GM23338 (cell line): ENCODE measurements at regions not wholly inside any gene's neighbourhood (a gene's known extent, or its start where the extent isn't known, plus 50 kb on each side); places are given as distances from the start of the nearest gene placed in this dataset.

ENCODE experiments used
- ATAC-seq: fragments of 200-7000 bp; cut with Tn5 transposase; 3 replicates; pipeline ENCODE4 v1.9.1; 2020
- DNase-seq: peaks from one replicate; pipeline ENCODE4 v3.0.0-alpha.2; 2015; ENCODE audit warnings: low spot score
- H2AFZ ChIP-seq: fragments of 200-600 bp; sonication (generic); 2 replicates; pipeline ENCODE4 v1.8.0; 2016; ENCODE audit warnings: antibody characterized with exemption, mild to moderate bottlenecking, moderate library complexity
- H3F3A ChIP-seq: fragments of 200-600 bp; sonication (generic); replicated peaks from 2 replicates; pipeline ENCODE4 v1.8.0; 2017; ENCODE audit warnings: antibody characterized with exemption, mixed run types, low read depth
- H3K27ac ChIP-seq: fragments of 200-600 bp; sonication (generic); 2 replicates; pipeline ENCODE4 v1.6.1; 2016; ENCODE audit warnings: low read depth
- H3K27me3 ChIP-seq: fragments of 200-600 bp; sonication (generic); 2 replicates; pipeline ENCODE4 v1.8.0; 2016; ENCODE audit warnings: mild to moderate bottlenecking, mixed run types, moderate library complexity; ENCODE audit not compliant: insufficient read depth
- H3K36me3 ChIP-seq: fragments of 200-600 bp; sonication (generic); 2 replicates; pipeline ENCODE4 v1.8.0; 2016; ENCODE audit warnings: mild to moderate bottlenecking; ENCODE audit not compliant: insufficient read depth
- H3K4me1 ChIP-seq: fragments of 200-600 bp; sonication (generic); 2 replicates; pipeline ENCODE4 v1.8.0; 2016; ENCODE audit warnings: mild to moderate bottlenecking, moderate library complexity; ENCODE audit not compliant: insufficient read depth
- H3K4me2 ChIP-seq: fragments of 200-600 bp; sonication (generic); 2 replicates; pipeline ENCODE4 v1.7.1; 2017; ENCODE audit warnings: mixed run types
- H3K4me3 ChIP-seq: fragments of 200-600 bp; sonication (generic); 2 replicates; pipeline ENCODE4 v1.6.1; 2016; ENCODE audit warnings: mixed run types
- H3K79me2 ChIP-seq: fragments of 200-600 bp; sonication (generic); replicated peaks from 2 replicates; pipeline ENCODE4 v1.8.0; 2017; ENCODE audit warnings: mild to moderate bottlenecking; ENCODE audit not compliant: insufficient read depth
- H3K9me2 ChIP-seq: fragments of 200-600 bp; sonication (generic); 2 replicates; pipeline ENCODE4 v1.8.0; 2017; ENCODE audit not compliant: insufficient read depth
- H4K20me1 ChIP-seq: fragments of 200-600 bp; sonication (generic); replicated peaks from 2 replicates; pipeline ENCODE4 v1.8.0; 2017; ENCODE audit warnings: mild to moderate bottlenecking; ENCODE audit not compliant: insufficient read depth
- H3K27ac Mint-ChIP-seq: 2 replicates; pipeline ENCODE4 v1.8.0; 2020; ENCODE audit warnings: inconsistent platforms, mild to moderate bottlenecking, moderate library complexity, mixed read lengths
- H3K27me3 Mint-ChIP-seq: 3 replicates; pipeline ENCODE4 v1.8.0; 2022; ENCODE audit warnings: low read depth, mild to moderate bottlenecking, moderate library complexity, mixed read lengths, inconsistent platforms; ENCODE audit not compliant: insufficient read depth, poor library complexity
- H3K36me3 Mint-ChIP-seq: 3 replicates; pipeline ENCODE4 v1.8.0; 2021; ENCODE audit warnings: low read depth, mild to moderate bottlenecking, inconsistent platforms, moderate library complexity, mixed read lengths
- H3K4me1 Mint-ChIP-seq: 3 replicates; pipeline ENCODE4 v1.8.0; 2020; ENCODE audit warnings: mild to moderate bottlenecking, inconsistent platforms, mixed read lengths
- H3K4me3 Mint-ChIP-seq: 3 replicates; pipeline ENCODE4 v1.8.0; 2021; ENCODE audit warnings: moderate library complexity, mild to moderate bottlenecking, inconsistent platforms, mixed read lengths
- H3K9me3 Mint-ChIP-seq: 3 replicates; pipeline ENCODE4 v1.8.0; 2020; ENCODE audit warnings: moderate library complexity, mild to moderate bottlenecking, inconsistent platforms, mixed read lengths
- EZH2phosphoT487 ChIP-seq: fragments of 200-600 bp; sonication (generic); IDR thresholded peaks from one replicate; pipeline ENCODE4 v1.8.1; 2018; ENCODE audit warnings: antibody characterized with exemption; ENCODE audit not compliant: unreplicated experiment
- JUNB ChIP-seq: IDR thresholded peaks from one replicate; pipeline ENCODE4 v1.6.1; 2016; ENCODE audit warnings: antibody characterized with exemption; ENCODE audit not compliant: unreplicated experiment
- ZNF114 ChIP-seq: fragments of 250-450 bp; sonication (Bioruptor Pico); IDR thresholded peaks from 2 replicates; pipeline ENCODE4 v1.5.0; 2020; ENCODE audit warnings: mild to moderate bottlenecking, moderate library complexity
- ZNF331 ChIP-seq: fragments of 250-450 bp; sonication (Bioruptor Pico); IDR thresholded peaks from 2 replicates; pipeline ENCODE4 v1.5.0; 2020; ENCODE audit warnings: low read depth, mild to moderate bottlenecking, moderate library complexity
- TF ChIP-seq, protein P1 (sequence below): fragments of 250-450 bp; sonication (Bioruptor Pico); IDR thresholded peaks from 2 replicates; pipeline ENCODE4 v1.5.0; 2020; ENCODE audit warnings: mild to moderate bottlenecking, moderate library complexity
- TF ChIP-seq, protein P2 (sequence below): IDR thresholded peaks from one replicate; pipeline ENCODE4 v1.6.1; 2018; ENCODE audit warnings: antibody characterized with exemption; ENCODE audit not compliant: unreplicated experiment
- TF ChIP-seq, protein P3 (sequence below), 2 experiments: fragments of 200-600 bp in 1 of 2; sonication (generic) in 1 of 2; conservative IDR thresholded peaks; 2 replicates each; pipeline versions ENCODE4 v1.5.1 to v1.6.1; 2016 to 2017; ENCODE audit warnings: antibody characterized with exemption in 2 of 2, low read depth in 2 of 2, mild to moderate bottlenecking in 2 of 2, moderate library complexity in 1 of 2

DNA sequence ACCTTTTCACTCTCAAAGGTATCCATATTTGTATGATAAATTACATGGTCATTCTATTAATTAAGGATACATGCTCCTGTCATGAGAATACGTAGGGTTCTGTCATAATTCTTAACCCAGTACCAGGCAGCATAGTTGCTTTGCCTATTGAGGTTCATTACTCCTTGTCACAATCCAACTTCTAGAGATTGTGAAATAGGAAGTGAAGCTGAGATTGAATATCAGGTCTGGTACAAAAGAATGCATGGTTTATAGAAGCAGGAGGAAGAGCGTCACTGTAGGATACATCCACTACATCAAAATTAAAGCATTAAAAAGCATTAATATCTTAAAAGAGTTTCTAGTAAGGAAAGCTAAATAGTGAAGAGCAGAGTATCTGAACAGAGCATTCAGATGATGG lies 647.0 kb downstream of the IQCM start (continued):
- TF ChIP-seq, protein P1, sequence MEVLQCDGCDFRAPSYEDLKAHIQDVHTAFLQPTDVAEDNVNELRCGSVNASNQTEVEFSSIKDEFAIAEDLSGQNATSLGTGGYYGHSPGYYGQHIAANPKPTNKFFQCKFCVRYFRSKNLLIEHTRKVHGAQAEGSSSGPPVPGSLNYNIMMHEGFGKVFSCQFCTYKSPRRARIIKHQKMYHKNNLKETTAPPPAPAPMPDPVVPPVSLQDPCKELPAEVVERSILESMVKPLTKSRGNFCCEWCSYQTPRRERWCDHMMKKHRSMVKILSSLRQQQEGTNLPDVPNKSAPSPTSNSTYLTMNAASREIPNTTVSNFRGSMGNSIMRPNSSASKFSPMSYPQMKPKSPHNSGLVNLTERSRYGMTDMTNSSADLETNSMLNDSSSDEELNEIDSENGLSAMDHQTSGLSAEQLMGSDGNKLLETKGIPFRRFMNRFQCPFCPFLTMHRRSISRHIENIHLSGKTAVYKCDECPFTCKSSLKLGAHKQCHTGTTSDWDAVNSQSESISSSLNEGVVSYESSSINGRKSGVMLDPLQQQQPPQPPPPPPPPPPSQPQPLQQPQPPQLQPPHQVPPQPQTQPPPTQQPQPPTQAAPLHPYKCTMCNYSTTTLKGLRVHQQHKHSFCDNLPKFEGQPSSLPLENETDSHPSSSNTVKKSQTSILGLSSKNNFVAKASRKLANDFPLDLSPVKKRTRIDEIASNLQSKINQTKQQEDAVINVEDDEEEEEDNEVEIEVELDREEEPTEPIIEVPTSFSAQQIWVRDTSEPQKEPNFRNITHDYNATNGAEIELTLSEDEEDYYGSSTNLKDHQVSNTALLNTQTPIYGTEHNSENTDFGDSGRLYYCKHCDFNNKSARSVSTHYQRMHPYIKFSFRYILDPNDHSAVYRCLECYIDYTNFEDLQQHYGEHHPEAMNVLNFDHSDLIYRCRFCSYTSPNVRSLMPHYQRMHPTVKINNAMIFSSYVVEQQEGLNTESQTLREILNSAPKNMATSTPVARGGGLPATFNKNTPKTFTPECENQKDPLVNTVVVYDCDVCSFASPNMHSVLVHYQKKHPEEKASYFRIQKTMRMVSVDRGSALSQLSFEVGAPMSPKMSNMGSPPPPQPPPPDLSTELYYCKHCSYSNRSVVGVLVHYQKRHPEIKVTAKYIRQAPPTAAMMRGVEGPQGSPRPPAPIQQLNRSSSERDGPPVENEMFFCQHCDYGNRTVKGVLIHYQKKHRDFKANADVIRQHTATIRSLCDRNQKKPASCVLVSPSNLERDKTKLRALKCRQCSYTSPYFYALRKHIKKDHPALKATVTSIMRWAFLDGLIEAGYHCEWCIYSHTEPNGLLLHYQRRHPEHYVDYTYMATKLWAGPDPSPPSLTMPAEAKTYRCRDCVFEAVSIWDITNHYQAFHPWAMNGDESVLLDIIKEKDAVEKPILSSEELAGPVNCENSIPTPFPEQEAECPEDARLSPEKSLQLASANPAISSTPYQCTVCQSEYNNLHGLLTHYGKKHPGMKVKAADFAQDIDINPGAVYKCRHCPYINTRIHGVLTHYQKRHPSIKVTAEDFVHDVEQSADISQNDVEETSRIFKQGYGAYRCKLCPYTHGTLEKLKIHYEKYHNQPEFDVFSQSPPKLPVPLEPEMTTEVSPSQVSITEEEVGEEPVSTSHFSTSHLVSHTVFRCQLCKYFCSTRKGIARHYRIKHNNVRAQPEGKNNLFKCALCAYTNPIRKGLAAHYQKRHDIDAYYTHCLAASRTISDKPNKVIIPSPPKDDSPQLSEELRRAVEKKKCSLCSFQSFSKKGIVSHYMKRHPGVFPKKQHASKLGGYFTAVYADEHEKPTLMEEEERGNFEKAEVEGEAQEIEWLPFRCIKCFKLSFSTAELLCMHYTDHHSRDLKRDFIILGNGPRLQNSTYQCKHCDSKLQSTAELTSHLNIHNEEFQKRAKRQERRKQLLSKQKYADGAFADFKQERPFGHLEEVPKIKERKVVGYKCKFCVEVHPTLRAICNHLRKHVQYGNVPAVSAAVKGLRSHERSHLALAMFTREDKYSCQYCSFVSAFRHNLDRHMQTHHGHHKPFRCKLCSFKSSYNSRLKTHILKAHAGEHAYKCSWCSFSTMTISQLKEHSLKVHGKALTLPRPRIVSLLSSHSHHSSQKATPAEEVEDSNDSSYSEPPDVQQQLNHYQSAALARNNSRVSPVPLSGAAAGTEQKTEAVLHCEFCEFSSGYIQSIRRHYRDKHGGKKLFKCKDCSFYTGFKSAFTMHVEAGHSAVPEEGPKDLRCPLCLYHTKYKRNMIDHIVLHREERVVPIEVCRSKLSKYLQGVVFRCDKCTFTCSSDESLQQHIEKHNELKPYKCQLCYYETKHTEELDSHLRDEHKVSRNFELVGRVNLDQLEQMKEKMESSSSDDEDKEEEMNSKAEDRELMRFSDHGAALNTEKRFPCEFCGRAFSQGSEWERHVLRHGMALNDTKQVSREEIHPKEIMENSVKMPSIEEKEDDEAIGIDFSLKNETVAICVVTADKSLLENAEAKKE (CRISPR knock-in tag) = no peak
- TF ChIP-seq ZNF114 (CRISPR knock-in tag) (no peak), ZNF331 (CRISPR knock-in tag) (no peak), JUNB (no peak)
- TF ChIP-seq, protein P2, sequence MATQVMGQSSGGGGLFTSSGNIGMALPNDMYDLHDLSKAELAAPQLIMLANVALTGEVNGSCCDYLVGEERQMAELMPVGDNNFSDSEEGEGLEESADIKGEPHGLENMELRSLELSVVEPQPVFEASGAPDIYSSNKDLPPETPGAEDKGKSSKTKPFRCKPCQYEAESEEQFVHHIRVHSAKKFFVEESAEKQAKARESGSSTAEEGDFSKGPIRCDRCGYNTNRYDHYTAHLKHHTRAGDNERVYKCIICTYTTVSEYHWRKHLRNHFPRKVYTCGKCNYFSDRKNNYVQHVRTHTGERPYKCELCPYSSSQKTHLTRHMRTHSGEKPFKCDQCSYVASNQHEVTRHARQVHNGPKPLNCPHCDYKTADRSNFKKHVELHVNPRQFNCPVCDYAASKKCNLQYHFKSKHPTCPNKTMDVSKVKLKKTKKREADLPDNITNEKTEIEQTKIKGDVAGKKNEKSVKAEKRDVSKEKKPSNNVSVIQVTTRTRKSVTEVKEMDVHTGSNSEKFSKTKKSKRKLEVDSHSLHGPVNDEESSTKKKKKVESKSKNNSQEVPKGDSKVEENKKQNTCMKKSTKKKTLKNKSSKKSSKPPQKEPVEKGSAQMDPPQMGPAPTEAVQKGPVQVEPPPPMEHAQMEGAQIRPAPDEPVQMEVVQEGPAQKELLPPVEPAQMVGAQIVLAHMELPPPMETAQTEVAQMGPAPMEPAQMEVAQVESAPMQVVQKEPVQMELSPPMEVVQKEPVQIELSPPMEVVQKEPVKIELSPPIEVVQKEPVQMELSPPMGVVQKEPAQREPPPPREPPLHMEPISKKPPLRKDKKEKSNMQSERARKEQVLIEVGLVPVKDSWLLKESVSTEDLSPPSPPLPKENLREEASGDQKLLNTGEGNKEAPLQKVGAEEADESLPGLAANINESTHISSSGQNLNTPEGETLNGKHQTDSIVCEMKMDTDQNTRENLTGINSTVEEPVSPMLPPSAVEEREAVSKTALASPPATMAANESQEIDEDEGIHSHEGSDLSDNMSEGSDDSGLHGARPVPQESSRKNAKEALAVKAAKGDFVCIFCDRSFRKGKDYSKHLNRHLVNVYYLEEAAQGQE = no peak

DNA sequence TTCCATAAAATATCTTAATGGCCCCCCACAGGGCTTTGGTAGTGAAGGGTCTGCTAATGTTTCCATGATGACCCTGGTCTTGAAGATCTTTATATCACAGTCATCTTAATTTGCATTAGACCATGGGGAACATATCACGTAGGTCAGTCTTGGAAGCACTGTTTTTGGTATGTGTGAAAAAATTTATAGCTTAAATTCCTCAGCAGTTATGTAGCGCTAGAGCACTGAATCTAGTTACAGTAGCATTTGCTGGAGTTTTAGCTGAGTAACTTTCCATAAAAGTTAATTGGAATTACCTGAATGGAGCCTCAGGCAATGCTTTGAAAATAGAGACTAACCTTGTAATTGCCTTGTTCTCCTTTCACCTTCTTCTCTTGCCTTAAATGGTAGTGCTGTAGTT lies 648.8 kb downstream of the IQCM start:
- H3K27me3 Mint-ChIP-seq = no peaks in the 10 kb centered on the region
- no peak for DNase-seq
- Histone ChIP-seq H3K4me3 (no peak overlapping the region), H2AFZ (no peak overlapping the region), H3K27me3 (no peaks in the 10 kb centered on the region), H3K27ac (no peak overlapping the region), H3F3A (no peaks in the 10 kb centered on the region), H3K4me2 (0 out of 2 replicates have a peak overlapping the region, but pooled peaks have one; percentile 13), H3K36me3 (no peaks in the 10 kb centered on the region), H3K4me1 (peaks cover 23% of the 10 kb centered on the region), H3K9me2 (no peaks in the 10 kb centered on the region), H3K79me2 (no peaks in the 10 kb centered on the region), H4K20me1 (no peaks in the 10 kb centered on the region)
- no peaks in the 10 kb centered on the region for H3K9me3 Mint-ChIP-seq
- peak overlapping the region; percentile 52; the same call in 1 of the 2 replicates for H3K27ac Mint-ChIP-seq
- ATAC-seq = no peak
- H3K4me1 Mint-ChIP-seq = peaks cover 31% of the 10 kb centered on the region
- no peaks in the 10 kb centered on the region for H3K36me3 Mint-ChIP-seq
- no peak overlapping the region for H3K4me3 Mint-ChIP-seq
- TF ChIP-seq EZH2phosphoT487 = no peak
- TF ChIP-seq, protein P3, sequence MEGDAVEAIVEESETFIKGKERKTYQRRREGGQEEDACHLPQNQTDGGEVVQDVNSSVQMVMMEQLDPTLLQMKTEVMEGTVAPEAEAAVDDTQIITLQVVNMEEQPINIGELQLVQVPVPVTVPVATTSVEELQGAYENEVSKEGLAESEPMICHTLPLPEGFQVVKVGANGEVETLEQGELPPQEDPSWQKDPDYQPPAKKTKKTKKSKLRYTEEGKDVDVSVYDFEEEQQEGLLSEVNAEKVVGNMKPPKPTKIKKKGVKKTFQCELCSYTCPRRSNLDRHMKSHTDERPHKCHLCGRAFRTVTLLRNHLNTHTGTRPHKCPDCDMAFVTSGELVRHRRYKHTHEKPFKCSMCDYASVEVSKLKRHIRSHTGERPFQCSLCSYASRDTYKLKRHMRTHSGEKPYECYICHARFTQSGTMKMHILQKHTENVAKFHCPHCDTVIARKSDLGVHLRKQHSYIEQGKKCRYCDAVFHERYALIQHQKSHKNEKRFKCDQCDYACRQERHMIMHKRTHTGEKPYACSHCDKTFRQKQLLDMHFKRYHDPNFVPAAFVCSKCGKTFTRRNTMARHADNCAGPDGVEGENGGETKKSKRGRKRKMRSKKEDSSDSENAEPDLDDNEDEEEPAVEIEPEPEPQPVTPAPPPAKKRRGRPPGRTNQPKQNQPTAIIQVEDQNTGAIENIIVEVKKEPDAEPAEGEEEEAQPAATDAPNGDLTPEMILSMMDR (conservative IDR thresholded peaks at IDR 0.05; ENCODE audit: low read depth in 2 of 2) = no peak
